CD4-positive, alpha-beta T cell (primary cell): ENCODE measurements at regions not wholly inside any gene's neighbourhood (a gene's known extent, or its start where the extent isn't known, plus 50 kb on each side); places are given as distances from the start of the nearest gene placed in this dataset.

Source experiments
- ATAC-seq: fragments of 200-7000 bp; cut with Tn5 transposase; one replicate; pipeline ENCODE4 v1.10.0; 2022; ENCODE audit warnings: mild to moderate bottlenecking; ENCODE audit not compliant: poor library complexity
- CTCF ChIA-PET: fragments of 350-600 bp; sonication (Branson Sonifier 250); formaldehyde crosslinking; loops from one replicate; lab custom pipeline; 2021; ENCODE audit warnings: antibody characterized with exemption, inconsistent platforms; lab: Charles Lee
- POLR2A ChIA-PET: fragments of 350-600 bp; sonication (Branson Sonifier 250); formaldehyde crosslinking; loops from one replicate; lab custom pipeline; 2021; ENCODE audit warnings: antibody characterized with exemption, inconsistent platforms; lab: Charles Lee
- DNase-seq, 14 experiments: peaks; one replicate each; pipeline ENCODE4 v3.0.0-alpha.2; 2013 to 2020; ENCODE audit warnings: mixed read lengths in 2 of 14
- H3K27ac ChIP-seq, 2 donors: one replicate each; pipeline versions ENCODE4 v1.5.1 to v1.7.0; 2013; ENCODE audit warnings: low read length in 2 of 2, low read depth in 1 of 2, mild to moderate bottlenecking in 1 of 2
- H3K27me3 ChIP-seq, 2 experiments: 1 replicate in 1 of 2; 2 replicates in 1 of 2; pipeline versions ENCODE4 v1.6.1 to v1.7.0; 2013; ENCODE audit warnings: low read length in 2 of 2, control low read depth in 1 of 2, mild to moderate bottlenecking in 1 of 2, moderate library complexity in 1 of 2; ENCODE audit not compliant: insufficient read depth in 2 of 2, control insufficient read depth in 1 of 2
- H3K36me3 ChIP-seq: one replicate; pipeline ENCODE4 v1.6.1; 2013; ENCODE audit warnings: low read length, control low read depth; ENCODE audit not compliant: insufficient read depth
- H3K4me1 ChIP-seq: one replicate; pipeline ENCODE4 v1.6.1; 2013; ENCODE audit warnings: low read length, control low read depth; ENCODE audit not compliant: insufficient read depth
- H3K4me3 ChIP-seq: one replicate; pipeline ENCODE4 v1.5.1; 2013; ENCODE audit warnings: mild to moderate bottlenecking, low read length, moderate library complexity
- H3K9me3 ChIP-seq, 2 experiments: 1 replicate in 1 of 2; 2 replicates in 1 of 2; pipeline versions ENCODE4 v1.6.1 to v1.7.0; 2013; ENCODE audit warnings: low read length in 2 of 2, mild to moderate bottlenecking in 2 of 2, control low read depth in 1 of 2, moderate library complexity in 1 of 2; ENCODE audit not compliant: control insufficient read depth in 1 of 2, insufficient read depth in 1 of 2
- H3K27ac Mint-ChIP-seq: one replicate; pipeline ENCODE4 v1.8.0; 2020; ENCODE audit warnings: mixed read lengths
- H3K27me3 Mint-ChIP-seq: one replicate; pipeline ENCODE4 v1.8.0; 2021; ENCODE audit warnings: mixed read lengths
- H3K36me3 Mint-ChIP-seq: one replicate; pipeline ENCODE4 v1.8.0; 2021; ENCODE audit warnings: low read depth, mixed read lengths
- H3K4me1 Mint-ChIP-seq: one replicate; pipeline ENCODE4 v1.8.0; 2021; ENCODE audit warnings: low read depth, mixed read lengths
- H3K4me3 Mint-ChIP-seq: one replicate; pipeline ENCODE4 v1.8.0; 2020; ENCODE audit warnings: mild to moderate bottlenecking, mixed read lengths
- H3K9me3 Mint-ChIP-seq: one replicate; pipeline ENCODE4 v1.8.0; 2020; ENCODE audit warnings: mixed read lengths
- CTCF ChIP-seq: fragments of 200-600 bp; IDR thresholded peaks from one replicate; pipeline ENCODE4 v1.8.0; 2022; ENCODE audit warnings: antibody characterized with exemption, mild to moderate bottlenecking
- intact Hi-C, 2 experiments: fragments of 100-400 bp; cut with DNase I in 1 of 2; cut with micrococcal nuclease in 1 of 2; formaldehyde crosslinking; loops; one replicate each; pipeline versions ENCODE4 v1.15.1 to v1.9.0; 2023 to 2025; cut with DNase I, micrococcal nuclease

- CTCF ChIA-PET, result no interaction called here
- Histone ChIP-seq H3K27me3 (no peaks in the 10 kb centered on the region), H3K4me1 (no peaks in the 10 kb centered on the region), H3K36me3 (no peaks in the 10 kb centered on the region), H3K9me3 (no peaks in the 10 kb centered on the region), H3K27ac (no peak overlapping the region), H3K4me3 (no peak overlapping the region)
- POLR2A ChIA-PET, result no interaction called here
- peaks cover 13% of the 10 kb centered on the region for H3K4me1 Mint-ChIP-seq
- ATAC-seq (no peak), DNase-seq (no peak)
- H3K4me3 Mint-ChIP-seq, result no peak overlapping the region
- no peaks in the 10 kb centered on the region for H3K36me3 Mint-ChIP-seq
- no peaks in the 10 kb centered on the region for H3K27me3 Mint-ChIP-seq
- H3K9me3 Mint-ChIP-seq, result no peaks in the 10 kb centered on the region
- no peak for TF ChIP-seq CTCF
- intact Hi-C loops, result no loop called here
- H3K27ac Mint-ChIP-seq, result no peak overlapping the region
Observed at GRCh38 chr13:80558074-80558473, 217.1 kb upstream of the SPRY2 start.

- Histone ChIP-seq H3K4me3 (no peak overlapping the region), H3K27ac (no peak overlapping the region), H3K4me1 (no peaks in the 10 kb centered on the region), H3K27me3 (no peaks in the 10 kb centered on the region), H3K9me3 (no peaks in the 10 kb centered on the region), H3K36me3 (no peaks in the 10 kb centered on the region)
- ATAC-seq (no peak), DNase-seq (no peak)
- H3K27ac Mint-ChIP-seq, result no peak overlapping the region
- H3K4me1 Mint-ChIP-seq, result peaks cover 8% of the 10 kb centered on the region
- no peaks in the 10 kb centered on the region for H3K27me3 Mint-ChIP-seq
- ChIA-PET POLR2A (no interaction called here), CTCF (no interaction called here)
- intact Hi-C loops, result no loop called here
- H3K4me3 Mint-ChIP-seq, result no peak overlapping the region
- TF ChIP-seq CTCF, result no peak
- no peaks in the 10 kb centered on the region for H3K9me3 Mint-ChIP-seq
- no peaks in the 10 kb centered on the region for H3K36me3 Mint-ChIP-seq
Observed at GRCh38 chr13:80555796-80556678, 215.1 kb upstream of the SPRY2 start.

- POLR2A ChIA-PET, result no interaction called here
- no peak overlapping the region for H3K4me3 ChIP-seq
- no peak overlapping the region for H3K27ac ChIP-seq
- TF ChIP-seq CTCF, result no peak
- H3K27me3 ChIP-seq, result no peaks in the 10 kb centered on the region
- H3K9me3 ChIP-seq, result no peaks in the 10 kb centered on the region
- Mint-ChIP-seq H3K27ac (no peak overlapping the region), H3K36me3 (no peaks in the 10 kb centered on the region), H3K4me1 (peaks cover 8% of the 10 kb centered on the region), H3K4me3 (no peak overlapping the region), H3K9me3 (no peaks in the 10 kb centered on the region), H3K27me3 (no peaks in the 10 kb centered on the region)
- intact Hi-C loops, result no loop called here
- H3K36me3 ChIP-seq, result no peaks in the 10 kb centered on the region
- DNase-seq (no peak), ATAC-seq (no peak)
- CTCF ChIA-PET, result no interaction called here
- no peaks in the 10 kb centered on the region for H3K4me1 ChIP-seq
Observed at GRCh38 chr13:80552851-80553440, 212.0 kb upstream of the SPRY2 start.
